Peyer's patch (tissue), 4 donors: ENCODE measurements at regions not wholly inside any gene's neighbourhood (a gene's known extent, or its start where the extent isn't known, plus 50 kb on each side); places are given as distances from the start of the nearest gene placed in this dataset.

Source experiments
- CTCF ChIP-seq, 6 experiments: fragments of 450-650 bp in 4 of 6; fragments of 200-600 bp in 2 of 6; sonication (generic) in 1 of 6; IDR thresholded peaks; one replicate each; pipeline ENCODE4 v1.5.1; 2017 to 2019; ENCODE audit warnings: antibody characterized with exemption in 6 of 6, mild to moderate bottlenecking in 3 of 6, moderate library complexity in 1 of 6
- POLR2A ChIP-seq, 2 donors: fragments of 450-650 bp; IDR thresholded peaks; one replicate each; pipeline ENCODE4 v1.5.1; 2017; ENCODE audit warnings: antibody characterized with exemption in 2 of 2, mild to moderate bottlenecking in 2 of 2, moderate library complexity in 2 of 2

- TF ChIP-seq CTCF (IDR thresholded peaks at IDR 0.05) (peak in 4 of 6 experiments; percentile 38 to 62 (median 54)), POLR2A (IDR thresholded peaks at IDR 0.05) (peak in 1 of 2 donors; percentile 24)
These were observed 116.6 kb upstream of the HIVEP3 start for GRCh38 chr1:42035205-42035829.
